GM12878 (cell line): ENCODE measurements at regions not wholly inside any gene's neighbourhood (a gene's known extent, or its start where the extent isn't known, plus 50 kb on each side); places are given as distances from the start of the nearest gene placed in this dataset.
"Not testable (repeated sequence)": the region's sequence is repeated elsewhere in the genome, so short reads cannot be mapped to it uniquely, and the experiment has no call there.

Source experiments
- ATAC-seq: fragments of 200-7000 bp; cut with Tn5 transposase; 3 replicates; pipeline ENCODE4 v1.9.1; 2020; ENCODE audit warnings: mild to moderate bottlenecking, moderate library complexity
- BruUV-seq: library from RNA; stranded (reverse); fragments of 400-500 nt; replicated peaks from 2 replicates; lab custom pipeline; 2021; lab: Mats Ljungman, UMichigan
- CTCF ChIA-PET: fragments of 300-600 bp; sonication (Branson Sonifier 250); formaldehyde crosslinking; extraction: SDS; loops from one replicate; lab custom pipeline; 2021; ENCODE audit warnings: inconsistent platforms; lab: Yijun Ruan, JAX
- POLR2A ChIA-PET: fragments of 350-600 bp; formaldehyde crosslinking; extraction: SDS; loops from one replicate; lab custom pipeline; 2021; ENCODE audit warnings: inconsistent platforms; lab: Charles Lee
- RAD21 ChIA-PET: fragments of 300-600 bp; sonication (Branson Sonifier 250); formaldehyde crosslinking; loops from one replicate; lab custom pipeline; 2023; ENCODE audit warnings: antibody characterized with exemption; ENCODE audit not compliant: unreplicated experiment; lab: Charles Lee
- SMC1A ChIA-PET: fragments of 300-600 bp; sonication (Branson Sonifier 250); formaldehyde crosslinking; loops from one replicate; lab custom pipeline; 2023; ENCODE audit not compliant: unreplicated experiment, uncharacterized antibody; lab: Charles Lee
- DNase-seq: peaks from one replicate; pipeline ENCODE4 v3.0.0-alpha.2; 2011; ENCODE audit warnings: low read depth, low spot score
- FAIRE-seq: peaks from 3 replicates; lab custom pipeline; 2011; peaks lifted over from hg19 to GRCh38; lab: Jason Lieb, UNC
- H2AFZ ChIP-seq: 2 replicates; pipeline ENCODE4 v1.6.0; 2011; ENCODE audit warnings: low read depth, low read length, control low read depth; ENCODE audit not compliant: control insufficient read depth
- H3K27ac ChIP-seq: 2 replicates; pipeline ENCODE4 v1.5.1; 2011; ENCODE audit warnings: control low read depth; ENCODE audit not compliant: control insufficient read depth, insufficient read depth
- H3K27me3 ChIP-seq, 2 experiments: replicated peaks in 1 of 2; 2 replicates each; pipeline versions ENCODE4 v1.6.0 to v1.6.1; 2011; ENCODE audit warnings: low read length in 1 of 2; ENCODE audit not compliant: control insufficient read depth in 2 of 2, insufficient read depth in 2 of 2
- H3K36me3 ChIP-seq, 2 experiments: 2 replicates each; pipeline ENCODE4 v1.5.1; 2011; ENCODE audit warnings: low read length in 1 of 2; ENCODE audit not compliant: control insufficient read depth in 2 of 2, insufficient read depth in 2 of 2
- H3K4me1 ChIP-seq: 2 replicates; pipeline ENCODE4 v1.6.1; 2011; ENCODE audit warnings: mild to moderate bottlenecking, low read length, moderate library complexity, mixed read lengths; ENCODE audit not compliant: control insufficient read depth, insufficient read depth
- H3K4me2 ChIP-seq: 2 replicates; pipeline ENCODE4 v1.6.0; 2011; ENCODE audit warnings: control low read depth; ENCODE audit not compliant: control insufficient read depth, insufficient read depth
- H3K4me3 ChIP-seq: fragments of 200-600 bp; sonication (generic); 2 replicates; pipeline ENCODE4 v1.5.1; 2016
- H3K79me2 ChIP-seq: 2 replicates; pipeline ENCODE4 v1.6.0; 2011; ENCODE audit warnings: low read length; ENCODE audit not compliant: control insufficient read depth, insufficient read depth
- H3K9ac ChIP-seq: 2 replicates; pipeline ENCODE4 v1.8.0; 2011; ENCODE audit warnings: low read length, control low read depth, mixed read lengths; ENCODE audit not compliant: control insufficient read depth, insufficient read depth
- H3K9me3 ChIP-seq: replicated peaks from 3 replicates; pipeline ENCODE4 v1.5.1; 2011; ENCODE audit warnings: mild to moderate bottlenecking, low read length; ENCODE audit not compliant: control insufficient read depth, insufficient read depth
- H4K20me1 ChIP-seq: 2 replicates; pipeline ENCODE4 v1.6.0; 2011; ENCODE audit not compliant: control insufficient read depth, insufficient read depth
- KDM1A ChIP-seq: fragments of 200-600 bp; sonication (generic); IDR thresholded peaks from 2 replicates; pipeline ENCODE4 v1.6.1; 2016; ENCODE audit warnings: borderline replicate concordance
- MAX ChIP-seq: IDR thresholded peaks from 2 replicates; pipeline ENCODE4 v1.6.1; 2012; ENCODE audit warnings: low read depth, low read length, improper control_type of control experiment
- MTA3 ChIP-seq: IDR thresholded peaks from 2 replicates; pipeline ENCODE4 v1.6.1; 2012; ENCODE audit warnings: low read length, inconsistent platforms, borderline replicate concordance
- NFIC ChIP-seq: IDR thresholded peaks from 2 replicates; pipeline ENCODE4 v1.6.1; 2012; ENCODE audit warnings: low read depth, mild to moderate bottlenecking, inconsistent platforms, low read length, moderate library complexity
- NFYA ChIP-seq: IDR thresholded peaks from 2 replicates; pipeline ENCODE4 v1.6.1; 2011; ENCODE audit warnings: low read depth, mild to moderate bottlenecking, low read length, improper control_type of control experiment, borderline replicate concordance
- PML ChIP-seq: IDR thresholded peaks from 2 replicates; pipeline ENCODE4 v1.6.1; 2012; ENCODE audit warnings: low read length, inconsistent platforms
- RB1 ChIP-seq: fragments of 450-650 bp; formaldehyde crosslinking; IDR thresholded peaks from 2 replicates; pipeline ENCODE4 v1.6.1; 2017; ENCODE audit warnings: mild to moderate bottlenecking, borderline replicate concordance
- TCF7 ChIP-seq: IDR thresholded peaks from 2 replicates; pipeline ENCODE4 v1.6.1; 2014; ENCODE audit warnings: antibody characterized with exemption, borderline replicate concordance
- ZNF384 ChIP-seq: IDR thresholded peaks from 2 replicates; pipeline ENCODE4 v1.6.1; 2012; ENCODE audit warnings: low read depth, mild to moderate bottlenecking, low read length, improper control_type of control experiment, borderline replicate concordance
- WGBS: methylation state at CpG from one replicate; pipeline ENCODE4 v1.1.6; 2016; ENCODE audit warnings: low lambda C conversion rate; ENCODE audit not compliant: insufficient replicate concordance, insufficient coverage; ENCODE audit errors: missing lambda C conversion rate; 5-methylcytosine and 5-hydroxymethylcytosine counted together
- in situ Hi-C: fragments of 300-500 bp; cut with MboI; formaldehyde crosslinking; loops from 9 replicates; pipeline ENCODE4 v1.14.3; 2018; ENCODE audit warnings: mixed read lengths
- intact Hi-C: fragments of 100-400 bp; cut with micrococcal nuclease; formaldehyde crosslinking; loops from one replicate; pipeline ENCODE4 v1.14.2; 2022; ENCODE audit not compliant: unreplicated experiment
- TF ChIP-seq, protein P1 (sequence below): fragments of 450-650 bp; IDR thresholded peaks from 2 replicates; pipeline ENCODE4 v1.6.1; 2017; ENCODE audit warnings: borderline replicate concordance

- TF ChIP-seq MAX: no peak
- TF ChIP-seq TCF7: no peak
- no peak for TF ChIP-seq ZNF384
- no peak for TF ChIP-seq NFIC
- TF ChIP-seq RB1: no peak
- TF ChIP-seq, all 136 proteins: peak for 0
Measured at GRCh38 chrX:46200413-46200812, 344.8 kb downstream of the ZNF674 start (continued).

DNA sequence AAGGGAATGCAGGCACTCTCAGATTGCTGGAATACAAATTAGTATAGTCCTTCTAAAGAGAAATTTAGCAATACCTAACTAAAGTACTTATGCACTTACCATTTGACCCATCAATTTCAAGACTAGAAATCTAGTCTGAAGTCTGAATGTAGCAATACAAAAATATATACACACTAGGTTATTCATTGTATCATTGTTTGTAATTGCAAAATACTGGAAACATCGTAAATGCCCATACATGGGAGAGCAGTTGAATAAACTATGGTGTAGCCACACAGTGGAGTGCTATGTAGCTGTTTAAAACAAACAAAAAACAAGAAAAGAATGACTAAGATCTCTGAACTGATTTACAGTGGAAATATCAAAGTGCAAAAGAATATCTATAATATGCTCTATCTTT is 346.4 kb downstream of the ZNF674 start:
- Histone ChIP-seq H3K79me2 (no peaks in the 10 kb centered on the region), H3K4me3 (no peak overlapping the region), H4K20me1 (no peaks in the 10 kb centered on the region), H3K27ac (no peak overlapping the region), H2AFZ (no peak overlapping the region), H3K36me3 (no peaks in the 10 kb centered on the region), H3K9ac (no peak overlapping the region), H3K4me2 (no peak overlapping the region), H3K27me3 (peaks cover 0 to 3% of the 10 kb centered on the region in 2 experiments; a peak in 1 of 4 replicates), H3K4me1 (no peaks in the 10 kb centered on the region), H3K9me3 (no peaks in the 10 kb centered on the region; the same call in 2 of the 3 replicates)
- SMC1A ChIA-PET: no interaction called here
- DNase-seq (no peak), ATAC-seq (no peak), FAIRE-seq (no peak)
- intact Hi-C loops (no loop called here), in situ Hi-C loops (no loop called here)
- WGBS: 0% methylated on average over 1 of the region's 1 CpG
- no TSS peak for BruUV-seq
- RAD21 ChIA-PET: no interaction called here
- TF ChIP-seq MTA3 (no peak), KDM1A (no peak), NFYA (no peak), PML (no peak)
- TF ChIP-seq, protein P1, sequence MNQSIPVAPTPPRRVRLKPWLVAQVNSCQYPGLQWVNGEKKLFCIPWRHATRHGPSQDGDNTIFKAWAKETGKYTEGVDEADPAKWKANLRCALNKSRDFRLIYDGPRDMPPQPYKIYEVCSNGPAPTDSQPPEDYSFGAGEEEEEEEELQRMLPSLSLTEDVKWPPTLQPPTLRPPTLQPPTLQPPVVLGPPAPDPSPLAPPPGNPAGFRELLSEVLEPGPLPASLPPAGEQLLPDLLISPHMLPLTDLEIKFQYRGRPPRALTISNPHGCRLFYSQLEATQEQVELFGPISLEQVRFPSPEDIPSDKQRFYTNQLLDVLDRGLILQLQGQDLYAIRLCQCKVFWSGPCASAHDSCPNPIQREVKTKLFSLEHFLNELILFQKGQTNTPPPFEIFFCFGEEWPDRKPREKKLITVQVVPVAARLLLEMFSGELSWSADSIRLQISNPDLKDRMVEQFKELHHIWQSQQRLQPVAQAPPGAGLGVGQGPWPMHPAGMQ: no peak
- POLR2A ChIA-PET: no interaction called here
- CTCF ChIA-PET: interaction anchor here (0.6 kb wide), 1 partner anchor 41 kb away, joined by 3 read pairs; no protein-coding TSS in a partner anchor

DNA sequence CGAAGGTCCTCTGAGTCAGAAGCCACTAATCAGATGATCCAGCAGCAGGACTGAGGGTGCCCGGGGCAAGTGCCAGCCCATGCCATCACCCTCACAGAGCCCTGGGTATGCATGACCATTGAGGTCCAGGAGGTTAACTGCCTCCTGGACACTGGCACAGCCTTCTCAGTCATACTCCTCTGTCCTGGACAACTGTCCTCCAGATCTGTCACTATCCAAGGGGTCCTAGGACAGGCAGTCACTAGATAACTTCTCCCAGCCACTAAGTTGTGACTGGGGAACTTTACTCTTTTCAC is 358.5 kb downstream of the ZNF674 start:
- H3K4me2 ChIP-seq, H3K9me3 ChIP-seq, FAIRE-seq, H2AFZ ChIP-seq, H3K36me3 ChIP-seq, H3K79me2 ChIP-seq, H3K27me3 ChIP-seq, DNase-seq, SMC1A ChIA-PET, CTCF ChIA-PET, POLR2A ChIA-PET, H3K27ac ChIP-seq, BruUV-seq, ATAC-seq, intact Hi-C loops, H3K4me3 ChIP-seq, H3K9ac ChIP-seq, in situ Hi-C loops, H4K20me1 ChIP-seq, RAD21 ChIA-PET, H3K4me1 ChIP-seq: not testable (repeated sequence)
- WGBS: 0% methylated on average over 2 of the region's 2 CpGs
